ENCODE measurements at regions not wholly inside any gene's neighbourhood (a gene's known extent, or its start where the extent isn't known, plus 50 kb on each side); places are given as distances from the start of the nearest gene placed in this dataset.

GRCh38 chr18:10213526-10213925 lies 240.9 kb upstream of the APCDD1 start:
- TF ChIP-seq CTCF (IDR thresholded peaks at IDR 0.05) (no peak), POLR2A (IDR thresholded peaks at IDR 0.05) (no peak)
